MM.1S (cell line): ENCODE measurements at regions not wholly inside any gene's neighbourhood (a gene's known extent, or its start where the extent isn't known, plus 50 kb on each side); places are given as distances from the start of the nearest gene placed in this dataset.

ENCODE experiments used
- DNase-seq: peaks from one replicate; pipeline ENCODE4 v3.0.0-alpha.2; 2015
- H2AFZ ChIP-seq: fragments of 300-600 bp; sonication (generic); 2 replicates; pipeline ENCODE4 v1.6.0; 2016; ENCODE audit warnings: antibody characterized with exemption, low read length
- H3F3A ChIP-seq: fragments of 300-600 bp; sonication (generic); 2 replicates; pipeline ENCODE4 v1.6.1; 2016; ENCODE audit warnings: mild to moderate bottlenecking, antibody characterized with exemption, low read length, moderate library complexity, mixed read lengths; ENCODE audit not compliant: insufficient read depth
- H3K27ac ChIP-seq: fragments of 300-600 bp; sonication (generic); 2 replicates; pipeline ENCODE4 v1.5.1; 2016; ENCODE audit warnings: mild to moderate bottlenecking, low read length
- H3K27me3 ChIP-seq: fragments of 300-600 bp; sonication (generic); replicated peaks from 2 replicates; pipeline ENCODE4 v1.6.0; 2016; ENCODE audit warnings: low read length; ENCODE audit not compliant: insufficient read depth
- H3K36me3 ChIP-seq: fragments of 300-600 bp; sonication (generic); replicated peaks from 2 replicates; pipeline ENCODE4 v1.6.1; 2016; ENCODE audit warnings: mild to moderate bottlenecking, low read length, mixed read lengths; ENCODE audit not compliant: insufficient read depth
- H3K4me1 ChIP-seq: fragments of 300-600 bp; sonication (generic); 2 replicates; pipeline ENCODE4 v1.6.1; 2016; ENCODE audit warnings: low read length, mixed read lengths
- H3K4me2 ChIP-seq: fragments of 300-600 bp; sonication (generic); 2 replicates; pipeline ENCODE4 v1.6.0; 2016; ENCODE audit warnings: low read depth, low read length
- H3K4me3 ChIP-seq: fragments of 300-600 bp; sonication (generic); 2 replicates; pipeline ENCODE4 v1.5.1; 2016; ENCODE audit warnings: low read length, mixed read lengths
- H3K79me2 ChIP-seq: fragments of 300-600 bp; sonication (generic); 2 replicates; pipeline ENCODE4 v1.6.1; 2016; ENCODE audit warnings: mixed run types, low read length, mixed read lengths
- H3K9ac ChIP-seq: fragments of 300-600 bp; sonication (generic); 2 replicates; pipeline ENCODE4 v1.6.1; 2016; ENCODE audit warnings: low read length, mixed read lengths
- H3K9me2 ChIP-seq: fragments of 300-600 bp; sonication (generic); replicated peaks from 2 replicates; pipeline ENCODE4 v1.6.1; 2016; ENCODE audit warnings: mild to moderate bottlenecking, low read length, mixed read lengths; ENCODE audit not compliant: insufficient read depth
- H3K9me3 ChIP-seq: fragments of 300-600 bp; sonication (generic); replicated peaks from 2 replicates; pipeline ENCODE4 v1.6.1; 2016; ENCODE audit warnings: mild to moderate bottlenecking, low read length, mixed read lengths; ENCODE audit not compliant: insufficient read depth
- H4K20me1 ChIP-seq: fragments of 300-600 bp; sonication (generic); 2 replicates; pipeline ENCODE4 v1.6.1; 2016; ENCODE audit warnings: mild to moderate bottlenecking, low read length, moderate library complexity, mixed read lengths; ENCODE audit not compliant: insufficient read depth
- CTCF ChIP-seq: fragments of 300-600 bp; sonication (generic); IDR thresholded peaks from 2 replicates; pipeline ENCODE4 v1.5.1; 2016; ENCODE audit warnings: antibody characterized with exemption, low read length, mixed read lengths
- EZH2 ChIP-seq: fragments of 300-600 bp; sonication (generic); optimal IDR thresholded peaks from 2 replicates; pipeline ENCODE3; 2017; ENCODE audit warnings: low read depth, mild to moderate bottlenecking, antibody characterized with exemption, low read length, mixed read lengths
- EZH2phosphoT487 ChIP-seq: fragments of 300-600 bp; sonication (generic); IDR thresholded peaks from 2 replicates; pipeline ENCODE4 v1.6.1; 2018; ENCODE audit warnings: antibody characterized with exemption, low read length

DNA sequence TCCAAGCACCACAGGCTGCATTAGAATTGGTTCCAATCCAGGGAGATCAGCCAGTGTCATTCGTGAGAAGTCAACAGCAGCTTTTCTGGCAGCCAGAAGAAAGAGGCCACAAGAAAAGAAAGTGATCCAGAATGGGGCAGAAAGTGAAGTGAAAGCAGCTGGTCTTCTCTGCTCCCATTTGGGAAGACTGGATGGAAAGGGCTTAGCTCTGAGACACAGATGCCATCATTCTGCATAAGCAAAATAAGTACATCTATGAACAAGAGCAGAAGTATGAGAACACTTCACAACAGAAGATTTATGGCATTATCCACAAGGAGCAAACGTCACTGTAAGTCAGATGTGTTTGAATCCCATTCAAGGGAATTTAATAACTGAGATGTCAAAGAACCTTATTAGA lies 326.5 kb upstream of the ESRRG start:
- TF ChIP-seq EZH2phosphoT487, result no peak
- TF ChIP-seq EZH2, result no peak
- no peak for TF ChIP-seq CTCF
- Histone ChIP-seq H2AFZ (no peak overlapping the region), H3K27ac (no peak overlapping the region), H3K4me2 (no peak overlapping the region), H3F3A (no peaks in the 10 kb centered on the region), H3K9ac (no peak overlapping the region), H3K9me2 (no peaks in the 10 kb centered on the region), H3K4me1 (no peaks in the 10 kb centered on the region), H3K27me3 (no peaks in the 10 kb centered on the region), H3K4me3 (no peak overlapping the region), H3K9me3 (no peaks in the 10 kb centered on the region), H4K20me1 (no peaks in the 10 kb centered on the region), H3K36me3 (no peaks in the 10 kb centered on the region), H3K79me2 (no peaks in the 10 kb centered on the region)
- DNase-seq, result no peak

DNA sequence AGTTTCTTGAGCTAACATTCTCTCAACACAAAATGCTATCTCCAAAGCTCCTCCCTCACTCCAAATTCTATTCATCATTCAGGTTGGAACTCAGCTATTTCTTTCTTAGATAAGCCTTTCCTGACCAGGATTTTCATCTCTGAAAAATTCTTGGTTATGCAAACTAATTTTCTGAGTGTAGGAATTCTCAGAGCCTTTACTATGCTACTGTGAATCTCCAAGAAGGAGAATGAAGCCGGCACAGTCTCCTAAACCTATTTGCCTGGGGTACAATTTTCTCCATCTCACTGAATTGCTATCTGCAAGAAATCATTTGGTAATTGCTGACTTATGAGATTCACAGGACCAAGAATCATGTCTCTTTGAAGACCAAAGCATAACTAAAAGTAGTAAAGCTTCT lies 325.9 kb upstream of the ESRRG start:
- H3K27me3 ChIP-seq, result no peaks in the 10 kb centered on the region
- H3K9me3 ChIP-seq, result no peaks in the 10 kb centered on the region
- no peak overlapping the region for H3K9ac ChIP-seq
- no peaks in the 10 kb centered on the region for H3K36me3 ChIP-seq
- H3K4me1 ChIP-seq, result no peaks in the 10 kb centered on the region
- DNase-seq, result no peak
- TF ChIP-seq CTCF (no peak), EZH2 (no peak), EZH2phosphoT487 (no peak)
- no peak overlapping the region for H3K4me2 ChIP-seq
- no peak overlapping the region for H2AFZ ChIP-seq
- no peak overlapping the region for H3K27ac ChIP-seq
- H3K4me3 ChIP-seq, result no peak overlapping the region
- H3F3A ChIP-seq, result no peaks in the 10 kb centered on the region
- no peaks in the 10 kb centered on the region for H4K20me1 ChIP-seq
- no peaks in the 10 kb centered on the region for H3K9me2 ChIP-seq
- no peaks in the 10 kb centered on the region for H3K79me2 ChIP-seq

DNA sequence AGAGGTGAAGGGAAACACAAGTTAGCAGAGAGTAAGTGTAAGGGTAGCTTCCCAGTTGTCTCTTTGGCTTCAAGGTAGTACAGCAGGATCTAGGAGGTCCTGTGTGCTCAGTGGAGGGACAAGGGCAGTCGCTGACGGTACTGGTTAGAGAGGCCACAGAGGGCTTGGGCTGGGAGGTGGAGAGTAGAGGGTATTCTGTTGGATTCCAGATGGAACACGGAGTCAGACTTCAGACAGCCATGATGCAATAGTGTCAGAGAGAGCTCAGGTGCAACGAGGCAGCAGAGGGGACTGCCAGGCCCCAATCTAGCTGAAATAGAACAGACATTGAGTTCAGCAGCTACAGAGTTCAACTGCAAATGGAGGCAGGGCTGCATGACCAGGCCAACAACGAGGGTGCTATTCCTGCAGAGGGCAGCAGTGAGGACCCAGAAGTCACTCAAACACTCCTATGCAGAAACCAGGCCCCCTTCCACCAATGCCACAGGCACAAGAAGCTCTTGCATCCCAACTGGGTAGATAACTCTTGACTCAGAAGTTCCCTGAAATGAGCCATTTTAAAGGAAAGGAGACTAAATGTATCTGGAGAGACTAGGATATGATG lies 325.0 kb upstream of the ESRRG start:
- H2AFZ ChIP-seq, result no peak overlapping the region
- no peaks in the 10 kb centered on the region for H3K79me2 ChIP-seq
- no peaks in the 10 kb centered on the region for H3K4me1 ChIP-seq
- H3K27me3 ChIP-seq, result no peaks in the 10 kb centered on the region
- H3K4me3 ChIP-seq, result no peak overlapping the region
- H3K9me2 ChIP-seq, result no peaks in the 10 kb centered on the region
- H3K27ac ChIP-seq, result no peak overlapping the region
- H3F3A ChIP-seq, result no peaks in the 10 kb centered on the region
- peak; percentile 26 for TF ChIP-seq CTCF
- no peak for TF ChIP-seq EZH2phosphoT487
- no peaks in the 10 kb centered on the region for H3K36me3 ChIP-seq
- no peaks in the 10 kb centered on the region for H3K9me3 ChIP-seq
- no peaks in the 10 kb centered on the region for H4K20me1 ChIP-seq
- no peak overlapping the region for H3K4me2 ChIP-seq
- H3K9ac ChIP-seq, result no peak overlapping the region
- no peak for DNase-seq
